ENCODE measurements at regions not wholly inside any gene's neighbourhood (a gene's known extent, or its start where the extent isn't known, plus 50 kb on each side); places are given as distances from the start of the nearest gene placed in this dataset.
"Not testable (repeated sequence)": the region's sequence is repeated elsewhere in the genome, so short reads cannot be mapped to it uniquely, and the experiment has no call there.

DNA sequence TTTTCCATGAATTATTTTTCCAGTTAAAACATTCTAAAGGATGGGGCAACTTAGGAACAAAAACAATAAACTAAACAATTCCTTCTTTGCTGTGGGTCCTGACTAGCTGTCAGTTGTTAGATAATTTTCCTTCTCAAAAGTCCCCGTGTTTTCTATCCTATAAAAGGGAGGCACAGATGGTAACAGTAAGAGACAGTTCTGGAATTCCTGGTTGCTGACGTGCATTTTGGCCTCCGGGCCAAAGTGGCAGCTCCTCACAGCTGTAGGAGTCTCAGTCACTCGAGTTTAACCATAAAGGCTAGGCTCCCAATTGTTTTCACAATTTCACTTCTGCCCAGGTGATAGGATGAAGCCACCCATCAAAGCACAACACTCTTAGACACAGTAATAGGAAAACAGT is 77.0 kb upstream of the ZNF423 start:
- DNase-seq (ENCODE audit: low read depth): no peak
- in situ Hi-C loops (cut with HindIII; ENCODE audit: low pct_unique_long_range_greater_than_20kb, low sequenced_read_pairs): no loop called here

DNA sequence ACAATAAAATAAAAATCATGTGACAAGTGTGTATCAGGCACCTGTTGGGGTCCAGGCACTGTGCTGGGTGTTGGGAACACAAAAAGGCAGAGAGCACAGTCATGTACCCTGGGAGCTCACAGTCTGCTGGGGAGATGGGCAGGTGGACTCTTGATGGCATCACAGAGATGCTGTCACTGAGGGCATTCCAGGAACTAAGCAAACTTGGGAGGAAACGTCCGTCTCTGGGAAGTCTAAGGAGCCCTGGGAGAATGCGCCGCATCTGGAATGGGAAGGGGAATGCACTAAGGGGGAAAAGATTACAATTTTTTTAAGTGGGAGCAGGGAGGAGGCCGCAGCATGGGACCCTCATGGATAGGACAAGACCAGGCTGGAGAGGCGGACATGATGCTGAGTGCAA is 80.9 kb upstream of the ZNF423 start:
- no peak for DNase-seq (ENCODE audit: low read depth)
- in situ Hi-C loops (cut with HindIII; ENCODE audit: low pct_unique_long_range_greater_than_20kb, low sequenced_read_pairs): no loop called here

DNA sequence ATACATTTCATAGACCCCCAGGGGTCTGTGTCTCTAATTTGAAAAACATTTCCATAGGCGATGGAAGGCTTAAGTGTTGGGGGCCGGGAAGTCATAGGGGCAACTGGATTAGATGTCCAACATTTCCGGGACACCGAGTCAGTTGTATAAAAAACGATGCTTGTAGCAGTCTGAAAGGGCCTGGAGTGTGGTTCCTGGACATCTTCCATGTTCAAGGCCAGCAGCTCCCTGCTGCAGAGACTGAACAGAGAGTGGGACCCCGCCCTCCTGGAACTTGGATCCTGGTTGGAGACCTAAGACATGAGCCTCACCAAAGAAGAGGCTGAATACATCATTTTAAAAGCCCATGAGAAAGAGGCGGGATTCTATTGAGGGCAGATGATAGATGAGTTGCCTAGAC is 82.0 kb upstream of the ZNF423 start:
- in situ Hi-C loops (cut with HindIII; ENCODE audit: low pct_unique_long_range_greater_than_20kb, low sequenced_read_pairs): no loop called here
- no peak for DNase-seq (ENCODE audit: low read depth)

DNA sequence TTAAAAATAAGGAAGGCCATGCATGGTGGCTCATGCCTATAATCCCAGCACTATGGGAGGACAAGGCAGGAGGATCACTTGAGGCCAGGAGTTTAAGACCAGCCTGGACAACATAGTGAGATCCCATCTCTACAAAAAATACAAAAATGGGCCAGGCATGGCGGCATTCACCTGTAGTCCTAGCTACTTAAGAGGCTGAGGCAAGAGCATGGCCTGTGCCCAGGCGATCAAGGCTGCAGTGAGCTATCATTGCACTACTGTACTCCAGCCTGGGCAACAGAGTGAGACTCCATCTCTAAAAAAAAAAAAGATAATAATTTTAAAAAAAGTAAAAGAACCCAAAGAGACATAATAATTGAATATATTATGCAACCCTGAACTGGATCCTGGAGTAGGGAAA is 83.6 kb upstream of the ZNF423 start:
- in situ Hi-C loops (cut with HindIII; ENCODE audit: low pct_unique_long_range_greater_than_20kb, low sequenced_read_pairs): no loop called here
- DNase-seq (ENCODE audit: low read depth): no peak

DNA sequence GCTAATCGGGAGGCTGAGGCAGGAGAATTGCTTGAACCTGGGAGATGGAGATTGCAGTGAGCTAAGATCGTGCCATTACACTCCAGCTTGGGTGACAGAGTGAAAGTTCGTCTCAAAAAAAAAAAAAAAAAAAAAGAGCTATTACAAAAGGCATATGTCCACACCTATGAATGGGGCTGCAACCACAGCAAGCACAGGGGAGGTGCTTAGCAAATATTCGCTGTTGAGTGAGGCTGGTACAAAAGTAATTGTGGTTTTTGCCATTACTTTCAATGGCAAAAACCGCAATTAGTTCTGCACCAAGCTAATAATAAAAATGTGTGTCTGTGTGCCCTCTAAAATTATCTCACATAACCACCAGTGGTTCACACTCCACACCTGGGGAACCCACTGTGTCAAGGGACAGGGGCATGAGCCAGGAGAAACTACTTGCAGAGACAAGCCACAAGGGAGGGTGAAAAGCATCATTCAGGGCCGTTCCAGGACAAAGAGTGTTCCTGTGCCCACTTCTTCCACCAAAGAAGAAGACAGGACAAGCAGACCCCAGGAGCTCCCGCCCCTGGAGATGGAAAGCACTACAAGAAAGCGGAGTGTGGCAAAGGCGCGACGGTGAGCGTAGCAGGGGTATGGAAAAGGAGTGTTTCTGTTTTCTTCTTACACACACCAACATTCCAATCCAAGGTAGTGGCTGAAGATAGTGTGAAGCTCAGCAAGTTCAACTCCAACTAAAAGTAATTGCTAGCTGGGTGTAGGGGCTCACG is 84.4 kb upstream of the CNEP1R1 start:
- DNase-seq (ENCODE audit: low read depth): no peak
- in situ Hi-C loops (cut with HindIII; ENCODE audit: low pct_unique_long_range_greater_than_20kb, low sequenced_read_pairs): no loop called here

DNA sequence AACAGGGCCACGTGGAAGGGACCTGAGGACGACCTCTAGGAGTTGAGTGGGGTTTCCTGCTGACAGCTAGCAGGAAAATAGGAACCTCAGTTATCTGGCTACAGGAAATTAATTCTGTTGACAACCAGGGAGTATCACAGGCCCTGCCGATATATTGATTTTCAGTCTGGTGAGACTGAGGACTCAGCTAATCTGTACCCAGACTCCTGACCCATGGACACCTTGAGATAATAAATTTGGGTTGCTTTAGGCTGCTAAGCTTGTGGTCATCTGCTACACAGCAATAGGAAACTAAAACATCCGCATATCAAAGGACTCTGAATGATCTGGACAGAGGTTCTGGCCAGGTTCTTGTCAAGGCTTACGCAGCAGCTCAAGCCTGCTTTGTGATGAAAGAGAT is 80.8 kb upstream of the CNEP1R1 start:
- in situ Hi-C loops (cut with HindIII; ENCODE audit: low pct_unique_long_range_greater_than_20kb, low sequenced_read_pairs): no loop called here
- no peak for DNase-seq (ENCODE audit: low read depth)

DNA sequence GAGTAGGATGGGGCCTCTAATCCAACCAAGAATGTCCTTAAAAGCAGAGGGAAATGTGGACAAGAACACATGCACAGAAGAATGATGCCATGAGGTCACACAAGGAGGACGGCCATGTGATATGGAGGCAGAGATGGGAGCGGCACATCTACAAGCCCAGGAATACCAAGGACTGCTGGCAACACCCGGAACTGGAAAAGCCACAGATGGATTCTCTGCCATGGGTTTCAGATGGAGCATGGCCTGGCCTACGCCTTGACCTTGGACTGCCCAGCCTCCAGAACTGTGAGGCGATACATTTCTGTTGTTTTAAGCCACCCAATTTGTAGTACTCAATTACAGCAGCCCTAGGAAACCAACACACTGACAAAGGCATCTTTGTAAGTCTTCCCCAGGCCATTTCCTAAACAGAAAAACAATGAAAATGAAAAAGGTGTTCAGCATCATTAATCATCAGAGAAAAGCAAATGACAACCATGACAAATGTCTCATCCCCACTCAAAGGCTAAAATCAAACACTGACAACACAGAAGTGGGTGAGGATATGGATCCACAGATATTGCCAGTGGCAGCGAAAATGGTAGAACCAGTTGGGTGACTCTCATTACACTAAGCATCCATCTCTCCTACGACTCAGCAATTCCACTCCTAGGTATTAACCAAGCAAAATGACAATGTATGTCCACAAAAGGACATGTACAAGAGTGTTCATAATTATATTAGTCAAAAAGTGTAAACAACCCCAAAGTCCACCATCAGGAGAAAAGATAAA is 76.9 kb upstream of the CNEP1R1 start:
- in situ Hi-C loops (cut with HindIII; ENCODE audit: low pct_unique_long_range_greater_than_20kb, low sequenced_read_pairs): no loop called here
- DNase-seq (ENCODE audit: low read depth): no peak

DNA sequence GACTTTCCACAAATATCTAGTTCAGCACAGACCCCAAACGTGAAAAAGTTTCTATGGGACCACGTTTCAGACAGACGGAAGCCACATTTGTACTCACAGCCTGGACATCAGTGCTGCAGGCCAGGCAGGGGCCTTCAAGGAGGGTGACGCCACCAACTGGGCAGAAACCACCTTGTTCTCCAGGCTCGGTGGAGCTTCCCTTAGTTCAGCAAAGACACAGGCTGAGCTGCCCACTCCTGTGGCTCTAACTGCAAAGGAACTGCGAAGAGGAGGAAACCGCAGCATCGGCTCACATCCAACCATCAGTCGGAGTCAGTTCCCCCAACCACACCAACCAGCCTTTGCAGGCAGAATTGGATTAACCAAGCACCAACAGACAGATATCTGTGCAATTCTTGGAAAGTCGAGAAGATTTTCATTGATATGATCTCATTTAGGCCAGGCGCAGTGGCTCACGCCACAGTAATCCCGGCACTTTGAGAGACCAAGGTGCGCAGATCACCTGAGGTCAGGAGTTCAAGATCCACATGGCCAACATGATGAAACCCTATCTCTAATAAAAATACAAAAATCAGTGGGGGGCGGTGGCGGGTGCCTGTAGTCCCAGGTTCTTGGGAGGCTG is 73.3 kb upstream of the CNEP1R1 start:
- in situ Hi-C loops (cut with HindIII; ENCODE audit: low pct_unique_long_range_greater_than_20kb, low sequenced_read_pairs): no loop called here
- no peak for DNase-seq (ENCODE audit: low read depth)

DNA sequence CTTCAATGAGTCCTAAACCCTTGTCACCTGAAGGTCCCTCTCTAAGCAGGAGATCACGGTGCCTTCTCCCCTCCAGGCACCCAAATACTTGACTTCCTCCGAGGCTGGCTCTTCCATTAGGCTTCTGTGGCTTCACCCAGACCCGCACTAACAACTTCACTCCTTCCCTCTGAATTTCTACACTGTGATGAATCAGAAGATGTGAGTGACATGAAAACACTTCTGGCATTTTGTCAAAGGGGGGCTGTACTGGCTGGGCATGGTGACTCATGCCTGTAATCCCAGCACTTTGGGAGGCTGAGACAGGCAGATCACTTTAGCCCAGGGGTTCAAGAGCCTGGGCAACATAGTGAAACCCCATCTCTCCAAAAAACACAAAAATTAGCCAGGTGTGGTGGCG is 72.6 kb upstream of the CNEP1R1 start:
- in situ Hi-C loops (cut with HindIII; ENCODE audit: low pct_unique_long_range_greater_than_20kb, low sequenced_read_pairs): no loop called here
- no peak for DNase-seq (ENCODE audit: low read depth)

DNA sequence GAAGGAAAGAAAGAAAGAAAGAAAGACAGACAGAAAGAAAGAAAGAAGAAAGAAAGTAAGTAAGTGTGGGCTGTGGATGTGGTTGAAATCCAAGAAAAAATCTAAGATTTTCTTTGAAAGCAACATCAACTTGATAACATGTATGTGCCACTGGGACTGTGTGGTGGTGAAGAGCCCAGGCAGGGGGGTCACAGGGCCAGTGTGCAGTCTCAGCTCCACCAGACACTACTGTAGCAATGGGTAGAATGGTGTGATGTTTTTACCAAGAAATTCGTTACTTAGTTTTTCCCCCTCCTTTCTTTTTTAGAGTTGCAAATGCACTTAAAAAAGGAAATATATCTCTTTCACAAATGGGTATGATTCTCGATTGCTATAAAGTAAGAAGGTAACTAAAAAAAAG is 71.9 kb upstream of the CNEP1R1 start:
- no peak for DNase-seq (ENCODE audit: low read depth)
- in situ Hi-C loops (cut with HindIII; ENCODE audit: low pct_unique_long_range_greater_than_20kb, low sequenced_read_pairs): no loop called here

DNA sequence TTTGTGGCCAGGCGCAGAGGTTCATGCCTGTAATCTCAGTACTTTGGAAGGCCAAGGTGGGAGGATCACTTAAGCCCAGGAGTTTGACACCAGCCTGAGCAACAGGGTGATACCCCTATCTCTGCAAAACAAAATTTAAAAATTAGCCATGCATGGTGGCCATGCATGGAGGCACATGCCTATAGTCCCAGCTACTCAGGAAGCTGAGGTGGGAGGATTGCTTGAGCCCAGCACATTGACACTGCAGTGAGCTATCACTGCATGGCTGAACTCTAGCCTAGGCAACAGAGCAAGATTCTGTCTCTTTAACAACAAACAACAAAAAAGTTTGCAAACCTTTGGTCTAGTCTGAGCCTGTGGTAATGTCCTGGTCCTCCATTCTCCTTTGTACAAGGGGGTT is 69.2 kb upstream of the CNEP1R1 start:
- in situ Hi-C loops (cut with HindIII; ENCODE audit: low pct_unique_long_range_greater_than_20kb, low sequenced_read_pairs): no loop called here
- no peak for DNase-seq (ENCODE audit: low read depth)

DNA sequence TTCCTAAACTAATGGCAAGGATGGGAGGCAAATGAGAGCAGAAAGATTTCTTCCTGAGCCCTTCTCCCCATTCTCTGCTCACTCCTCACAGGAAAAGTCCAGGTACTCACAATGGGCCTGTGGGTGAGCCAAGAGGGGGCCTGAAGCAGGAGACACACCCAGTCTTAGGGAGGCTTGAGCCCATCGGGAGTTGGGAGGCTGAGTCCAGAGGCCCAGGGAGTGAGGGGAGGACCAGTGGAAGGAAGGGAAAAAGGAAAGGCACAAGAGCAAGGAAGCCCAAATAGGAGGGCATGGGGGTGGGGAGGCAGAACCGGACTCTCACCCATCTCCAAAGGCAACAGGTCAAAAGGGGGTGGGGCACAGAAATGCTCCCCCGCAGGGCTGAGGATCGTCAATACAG is 68.1 kb upstream of the CNEP1R1 start:
- in situ Hi-C loops (cut with HindIII; ENCODE audit: low pct_unique_long_range_greater_than_20kb, low sequenced_read_pairs): no loop called here
- no peak for DNase-seq (ENCODE audit: low read depth)

DNA sequence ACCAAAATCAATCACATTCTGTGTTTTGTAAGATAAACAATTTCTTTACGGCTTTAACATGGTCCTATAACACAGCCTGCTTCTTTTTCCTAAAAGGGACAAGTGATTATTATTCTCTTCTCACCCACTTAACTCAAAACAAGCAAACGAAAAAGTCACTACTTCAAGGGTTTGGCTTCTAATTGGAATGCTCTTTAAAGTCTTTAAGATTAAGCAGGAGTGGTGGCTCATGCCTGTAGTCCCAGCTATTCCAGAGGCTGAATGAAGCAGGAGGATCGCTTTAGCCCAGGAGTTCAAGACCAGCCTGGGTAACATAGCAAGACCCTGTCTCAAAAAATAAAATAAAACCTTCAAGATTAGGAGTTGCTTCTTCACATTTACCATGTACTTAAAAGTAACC is 66.6 kb upstream of the CNEP1R1 start:
- in situ Hi-C loops (cut with HindIII; ENCODE audit: low pct_unique_long_range_greater_than_20kb, low sequenced_read_pairs): no loop called here
- no peak for DNase-seq (ENCODE audit: low read depth)

DNA sequence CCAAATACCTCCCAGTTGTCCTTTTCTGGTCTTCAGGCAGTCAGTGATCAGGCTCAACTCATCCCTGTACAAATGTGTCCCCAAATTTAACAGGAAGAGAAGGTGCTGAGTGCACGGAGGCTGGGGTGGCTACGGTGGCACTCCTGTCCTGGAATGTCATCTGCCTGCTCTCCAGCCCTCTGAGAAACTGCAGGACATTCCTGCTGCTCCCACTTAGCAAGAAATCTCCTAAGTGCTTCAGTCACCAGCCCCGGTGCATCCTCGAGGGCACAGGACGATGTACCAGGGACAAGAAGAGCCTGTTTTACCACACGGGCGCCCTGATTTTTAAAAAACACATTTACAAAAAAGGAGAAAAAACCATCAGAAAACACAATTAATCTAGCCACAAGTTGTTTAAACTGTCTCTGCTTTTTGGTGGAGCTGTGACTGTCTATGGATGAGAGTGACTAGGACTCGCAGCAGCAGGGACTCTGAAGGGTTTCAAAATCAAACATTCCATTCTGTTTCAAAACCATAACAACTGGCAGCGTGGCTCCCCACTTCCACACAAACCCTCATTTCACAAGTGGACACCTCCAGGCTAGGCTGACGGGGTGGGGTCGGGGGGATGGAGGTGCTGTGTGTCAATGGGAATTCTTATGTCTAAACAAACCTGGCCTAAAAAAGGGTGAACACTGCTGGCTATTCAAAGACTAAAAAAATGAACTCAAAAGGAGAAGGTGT is 65.3 kb upstream of the CNEP1R1 start:
- DNase-seq (ENCODE audit: low read depth): no peak
- in situ Hi-C loops (cut with HindIII; ENCODE audit: low pct_unique_long_range_greater_than_20kb, low sequenced_read_pairs): no loop called here

DNA sequence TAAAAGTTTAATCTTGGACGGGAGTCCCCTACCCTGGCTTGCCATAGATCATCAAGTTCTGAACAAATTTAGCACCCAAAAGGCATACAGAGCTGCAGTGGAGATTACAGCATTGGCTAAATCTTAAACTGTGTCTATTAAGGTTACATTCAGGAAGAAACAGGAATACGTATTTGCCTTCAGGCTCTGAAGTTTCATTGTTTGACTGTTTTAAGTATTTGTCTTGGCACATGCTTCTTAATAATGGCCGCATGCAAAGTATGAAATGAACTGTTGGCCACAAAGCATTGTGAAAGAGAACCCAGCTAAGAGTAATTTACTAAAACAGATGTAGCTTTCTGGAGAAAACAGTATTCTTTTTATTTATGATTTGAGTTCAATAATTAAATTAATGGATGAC is 63.9 kb upstream of the CNEP1R1 start:
- in situ Hi-C loops (cut with HindIII; ENCODE audit: low pct_unique_long_range_greater_than_20kb, low sequenced_read_pairs): no loop called here

DNA sequence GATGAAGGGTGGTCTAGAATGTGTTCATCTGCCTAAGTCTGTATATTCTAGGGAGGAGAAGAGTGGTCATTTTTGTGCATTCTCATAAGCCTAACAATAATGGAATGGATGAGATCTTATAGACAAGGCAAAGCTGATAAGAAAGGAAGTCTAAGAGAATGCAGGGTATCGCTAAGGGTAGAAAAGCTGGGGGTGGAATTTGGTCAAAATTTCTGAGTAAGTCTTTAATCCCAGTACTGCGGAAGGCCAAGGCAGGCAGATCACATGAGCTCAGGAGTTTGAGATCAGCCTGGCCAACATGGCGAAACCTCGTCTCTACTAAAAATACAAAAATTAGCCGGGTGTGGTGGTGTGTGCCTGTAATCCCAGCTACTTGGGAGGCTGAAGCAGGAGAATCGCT is 62.5 kb upstream of the CNEP1R1 start:
- DNase-seq (ENCODE audit: low read depth); in situ Hi-C loops (cut with HindIII; ENCODE audit: low pct_unique_long_range_greater_than_20kb, low sequenced_read_pairs): not testable (repeated sequence)

More for the DNA sequence above, 63.9 kb upstream of the CNEP1R1 start:
- no peak for DNase-seq (ENCODE audit: low read depth)

DNA sequence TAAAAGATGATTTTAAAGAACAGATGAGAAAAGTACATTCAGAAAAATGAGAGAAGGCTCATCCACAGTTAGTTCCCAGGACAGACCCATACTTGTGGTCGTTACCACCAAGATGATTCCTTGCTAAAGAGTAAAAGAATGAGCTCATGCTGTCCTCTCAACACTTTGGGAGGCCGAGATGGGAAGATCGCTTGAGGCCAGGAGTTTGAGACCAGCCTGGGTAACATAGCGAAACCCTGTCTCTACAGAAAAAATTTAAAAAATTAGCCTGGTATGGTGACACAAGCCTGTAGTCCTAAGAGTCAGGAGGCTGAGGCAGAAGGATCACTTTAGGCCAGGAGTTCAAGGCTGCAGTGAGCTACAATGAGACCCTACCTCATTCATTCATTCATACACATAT is 60.7 kb upstream of the CNEP1R1 start:
- DNase-seq (ENCODE audit: low read depth): no peak
- in situ Hi-C loops (cut with HindIII; ENCODE audit: low pct_unique_long_range_greater_than_20kb, low sequenced_read_pairs): no loop called here

DNA sequence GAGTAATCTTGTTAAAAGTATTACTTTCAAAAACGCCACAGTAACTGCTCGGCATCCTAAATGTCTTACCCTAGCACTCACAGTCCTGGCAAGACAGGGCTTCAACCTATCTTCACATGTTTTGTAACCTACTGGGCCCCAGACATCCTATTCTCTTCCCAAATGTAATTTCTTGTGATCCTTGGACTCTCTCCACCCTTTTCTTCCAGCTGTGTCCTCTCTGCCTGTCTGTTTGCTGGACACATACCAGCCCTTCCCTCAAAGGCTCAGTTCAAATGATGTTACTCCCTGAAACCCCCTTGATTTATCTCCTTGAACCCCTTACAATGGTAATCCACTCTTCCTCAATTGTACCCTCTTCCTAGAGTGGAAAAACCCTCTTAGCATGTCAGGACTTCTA is 60.1 kb upstream of the CNEP1R1 start:
- DNase-seq (ENCODE audit: low read depth): no peak
- in situ Hi-C loops (cut with HindIII; ENCODE audit: low pct_unique_long_range_greater_than_20kb, low sequenced_read_pairs): no loop called here

DNA sequence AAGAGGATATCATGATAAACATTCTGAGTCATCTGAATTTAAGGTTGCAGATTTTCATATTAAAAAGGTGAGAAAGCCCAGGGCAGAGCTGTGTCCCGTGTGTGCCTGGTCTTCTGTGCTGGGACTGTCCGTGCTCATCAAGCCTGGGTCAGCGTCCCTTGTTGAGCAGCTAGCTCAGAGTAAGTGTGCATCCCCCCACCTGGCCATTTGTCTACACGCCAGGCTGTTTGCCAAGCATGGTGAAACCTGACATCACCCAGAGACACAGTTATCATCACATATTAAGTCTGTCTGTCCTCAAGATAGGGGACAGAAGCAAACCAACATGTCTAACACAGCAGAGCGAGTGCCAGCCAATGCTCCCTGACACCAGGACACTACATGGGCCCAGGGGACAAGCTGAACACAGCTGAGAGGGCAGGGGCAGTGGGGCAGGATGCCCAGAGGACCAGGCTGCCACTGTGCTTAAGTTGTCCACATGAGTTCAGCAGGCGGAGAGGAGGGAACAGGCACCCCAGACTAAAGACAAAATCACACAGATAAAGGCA is 57.9 kb upstream of the CNEP1R1 start:
- DNase-seq (ENCODE audit: low read depth): no peak
- in situ Hi-C loops (cut with HindIII; ENCODE audit: low pct_unique_long_range_greater_than_20kb, low sequenced_read_pairs): no loop called here
